ENCODE measurements at regions not wholly inside any gene's neighbourhood (a gene's known extent, or its start where the extent isn't known, plus 50 kb on each side); places are given as distances from the start of the nearest gene placed in this dataset.

- WGBS, 2 experiments (ENCODE audit: extremely low coverage in 1 of 2, insufficient coverage in 1 of 2, insufficient read length in 1 of 2, insufficient replicate concordance in 2 of 2, low coverage in 1 of 2, low lambda C conversion rate in 2 of 2, missing lambda C conversion rate in 1 of 2) = 76% methylated on average over 2 of the region's 2 CpGs; no CpG with 5 or more reads in 1 of the 2 experiments
- CTCF ChIA-PET (ENCODE audit: partially characterized antibody) = interaction anchor here (0.7 to 1.5 kb wide), 5 partner anchors 13 to 342 kb away, joined by 3 to 6 read pairs (median 3); no protein-coding TSS in a partner anchor
- H3K23me2 ChIP-seq (ENCODE audit: low read depth, low read length) = no peaks in the 10 kb centered on the region
These were observed 252.4 kb upstream of the CPEB2 start for GRCh38 chr4:14749910-14750309.

More at GRCh38 chr4:14749910-14750309, 252.4 kb upstream of the CPEB2 start:
- POLR2A ChIA-PET (ENCODE audit: partially characterized antibody) = no interaction called here
- Histone ChIP-seq H4K91ac (replicated peaks; ENCODE audit: insufficient read length, low read length) (no peak overlapping the region), H4K8ac (ENCODE audit: extremely low read depth, insufficient read depth, low read length) (no peak overlapping the region), H2AK5ac (ENCODE audit: low read depth, low read length) (no peak overlapping the region), H2BK120ac (replicated peaks; ENCODE audit: low read depth, low read length) (no peak overlapping the region), H3K56ac (replicated peaks; ENCODE audit: insufficient read length, low read depth, low read length) (no peak overlapping the region), H3K18ac (ENCODE audit: extremely low read depth, low read length) (no peak overlapping the region), H3K27me3 (replicated peaks in 1 of 4; ENCODE audit: control insufficient read depth in 3 of 4, extremely low read depth in 1 of 4, insufficient read depth in 3 of 4, low read length in 3 of 4) (no peaks in the 10 kb centered on the region), H3K36me3 (ENCODE audit: control insufficient read depth in 2 of 4, insufficient read depth in 4 of 4, low read length in 3 of 4) (no peaks in the 10 kb centered on the region; a peak in 1 of 8 replicates), H3K79me1 (ENCODE audit: low read depth, low read length) (no peaks in the 10 kb centered on the region), H2BK12ac (ENCODE audit: low read depth, low read length) (no peak overlapping the region), H3K79me2 (ENCODE audit: control insufficient read depth in 1 of 2, insufficient read depth in 2 of 2, low read length in 2 of 2) (no peaks in the 10 kb centered on the region), H3K27ac (ENCODE audit: low read depth, low read length) (no peak overlapping the region), H2BK20ac (ENCODE audit: low read length) (no peak overlapping the region), H3K4me1 (replicated peaks in 1 of 4; ENCODE audit: control insufficient read depth in 3 of 4, insufficient read depth in 4 of 4, low read length in 3 of 4) (peaks cover 0 to 10% (median under 1%) of the 10 kb centered on the region in 4 experiments; a peak in 3 of 7 replicates), H3K9me3 (ENCODE audit: insufficient read depth in 2 of 2, low read depth in 1 of 2, low read length in 1 of 2) (peaks cover 22 to 23% of the 10 kb centered on the region in 2 experiments), H3K4me3 (ENCODE audit: extremely low read depth in 1 of 4, insufficient read depth in 2 of 4, low read depth in 3 of 4, low read length in 4 of 4) (no peak overlapping the region), H3K4me2 (ENCODE audit: insufficient read depth in 1 of 2, low read depth in 2 of 2, low read length in 2 of 2) (no peak overlapping the region), H3K4ac (replicated peaks; ENCODE audit: insufficient read length, low read depth, low read length) (no peak overlapping the region), H3K23ac (ENCODE audit: insufficient read length) (no peak overlapping the region), H2BK5ac (ENCODE audit: low read depth, low read length) (no peak overlapping the region), H2BK15ac (ENCODE audit: low read length) (no peak overlapping the region), H3K9ac (replicated peaks in 1 of 4; ENCODE audit: extremely low read depth in 1 of 4, low read depth in 3 of 4, low read length in 3 of 4) (no peak overlapping the region), H2AFZ (ENCODE audit: low read length) (no peak overlapping the region), H4K5ac (ENCODE audit: insufficient read length, low read depth, low read length) (no peak overlapping the region), H4K20me1 (replicated peaks in 1 of 2; ENCODE audit: control insufficient read depth in 1 of 2, insufficient read depth in 2 of 2, low read length in 2 of 2) (no peaks in the 10 kb centered on the region), H3K14ac (ENCODE audit: insufficient read length) (no peak overlapping the region)
- no peak for DNase-seq (ENCODE audit: low read depth in 1 of 2, low spot score in 2 of 2)
- TF ChIP-seq, protein P1, sequence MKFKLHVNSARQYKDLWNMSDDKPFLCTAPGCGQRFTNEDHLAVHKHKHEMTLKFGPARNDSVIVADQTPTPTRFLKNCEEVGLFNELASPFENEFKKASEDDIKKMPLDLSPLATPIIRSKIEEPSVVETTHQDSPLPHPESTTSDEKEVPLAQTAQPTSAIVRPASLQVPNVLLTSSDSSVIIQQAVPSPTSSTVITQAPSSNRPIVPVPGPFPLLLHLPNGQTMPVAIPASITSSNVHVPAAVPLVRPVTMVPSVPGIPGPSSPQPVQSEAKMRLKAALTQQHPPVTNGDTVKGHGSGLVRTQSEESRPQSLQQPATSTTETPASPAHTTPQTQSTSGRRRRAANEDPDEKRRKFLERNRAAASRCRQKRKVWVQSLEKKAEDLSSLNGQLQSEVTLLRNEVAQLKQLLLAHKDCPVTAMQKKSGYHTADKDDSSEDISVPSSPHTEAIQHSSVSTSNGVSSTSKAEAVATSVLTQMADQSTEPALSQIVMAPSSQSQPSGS (IDR thresholded peaks at IDR 0.05; ENCODE audit: low read length) = no peak
- TF ChIP-seq PHF8 (conservative IDR thresholded peaks at IDR 0.05; ENCODE audit: low read depth, low read length) (no peak), RAD21 (IDR thresholded peaks at IDR 0.05 in 1 of 2, conservative IDR thresholded peaks at IDR 0.05 in 1 of 2; ENCODE audit: low read depth in 2 of 2, low read length in 2 of 2) (peak; percentile 65 to 71), CTCF (IDR thresholded peaks at IDR 0.05; ENCODE audit: control extremely low read depth in 1 of 3, insufficient read depth in 1 of 3, low read depth in 1 of 3, low read length in 3 of 3) (peak; percentile 42 to 51 (median 45))
- FAIRE-seq = no peak

All from H1 (cell line).